Stimulated activated CD8-positive, alpha-beta memory T cell treated with anti-CD3 and anti-CD28 coated beads, Interleukin-12 subunit alpha, Interleukin-12 subunit beta, amount 100 ng/mL, for 24 hours (primary cell): ENCODE measurements at regions not wholly inside any gene's neighbourhood (a gene's known extent, or its start where the extent isn't known, plus 50 kb on each side); places are given as distances from the start of the nearest gene placed in this dataset.

ENCODE experiments used
- DNase-seq: peaks from one replicate; pipeline ENCODE4 v3.0.0-alpha.2; 2020; ENCODE audit errors: extremely low read depth

DNA sequence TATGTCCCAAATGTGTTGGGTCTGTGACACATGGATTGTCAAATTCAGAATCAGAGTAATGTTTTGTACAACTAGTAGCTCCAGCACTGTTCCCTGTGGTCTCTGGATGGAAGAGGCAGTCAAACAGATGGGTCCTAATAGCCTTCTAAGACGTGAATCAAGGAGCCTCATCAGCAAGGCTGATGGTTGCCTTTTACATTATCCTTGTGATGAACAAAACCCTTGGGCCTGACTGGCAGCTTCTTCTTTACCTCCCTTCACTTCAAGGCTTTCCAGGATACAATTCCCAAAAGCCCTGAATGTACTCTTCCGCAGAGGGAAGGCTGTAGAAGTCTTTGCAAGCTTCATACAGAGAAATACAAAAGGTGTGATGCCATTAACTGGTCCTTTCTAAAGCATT is 633.3 kb downstream of the USP25 start:
- no peak for DNase-seq

DNA sequence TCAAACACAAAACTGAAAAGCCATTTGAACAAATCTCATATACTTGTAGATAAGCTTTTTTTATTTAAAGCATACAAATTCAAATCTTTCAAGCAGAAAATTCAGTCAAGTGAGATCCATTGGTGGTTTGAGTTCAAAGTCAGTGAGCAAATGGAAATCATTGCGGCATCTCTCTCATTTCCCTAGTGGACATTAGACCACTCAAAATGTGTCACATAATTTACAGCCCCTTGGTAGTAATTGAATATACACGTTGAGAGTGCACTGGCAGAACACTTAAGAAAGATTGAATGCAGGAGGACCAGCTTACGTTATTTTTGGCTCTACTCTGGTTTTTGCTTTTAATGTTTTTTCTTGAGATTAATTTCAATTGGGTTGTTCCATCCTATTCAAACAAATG is 633.7 kb downstream of the USP25 start:
- no peak for DNase-seq

DNA sequence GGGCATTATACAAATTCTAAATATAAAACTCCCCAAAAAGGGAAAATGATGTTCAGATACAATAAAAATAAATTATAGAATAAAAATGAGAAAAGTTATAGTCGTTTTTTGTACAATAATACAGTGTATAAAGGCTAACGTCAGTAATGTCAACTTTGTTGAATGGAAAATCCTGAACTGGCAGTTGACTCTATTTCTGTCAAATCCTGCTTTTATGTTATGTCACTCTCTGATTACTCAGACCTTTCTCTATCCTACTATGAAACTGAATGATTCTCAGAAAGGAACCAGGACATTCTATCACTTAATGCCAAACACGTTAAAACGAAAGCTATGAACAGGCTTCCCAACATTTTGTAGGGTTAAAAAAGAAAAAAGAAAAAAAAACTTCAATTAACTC is 636.4 kb downstream of the USP25 start:
- DNase-seq = no peak

DNA sequence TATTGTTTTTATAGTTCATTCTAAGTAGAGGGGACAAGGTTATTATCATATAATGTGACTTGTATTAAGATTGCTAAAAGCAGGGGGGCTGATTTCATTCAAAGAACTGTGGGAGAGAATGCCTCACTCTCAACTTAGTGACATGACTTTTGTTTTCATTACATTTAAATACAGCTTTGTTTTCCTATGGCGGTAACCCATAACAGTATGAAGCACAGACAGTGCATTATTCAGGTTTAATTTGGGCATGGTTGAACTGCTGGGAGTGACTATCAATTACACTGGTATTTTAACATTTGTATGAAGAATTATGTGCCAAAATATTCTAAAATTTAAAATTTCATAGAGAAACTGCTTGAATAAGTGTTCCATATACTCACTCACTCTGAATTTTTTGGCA is 637.3 kb downstream of the USP25 start:
- no peak for DNase-seq

DNA sequence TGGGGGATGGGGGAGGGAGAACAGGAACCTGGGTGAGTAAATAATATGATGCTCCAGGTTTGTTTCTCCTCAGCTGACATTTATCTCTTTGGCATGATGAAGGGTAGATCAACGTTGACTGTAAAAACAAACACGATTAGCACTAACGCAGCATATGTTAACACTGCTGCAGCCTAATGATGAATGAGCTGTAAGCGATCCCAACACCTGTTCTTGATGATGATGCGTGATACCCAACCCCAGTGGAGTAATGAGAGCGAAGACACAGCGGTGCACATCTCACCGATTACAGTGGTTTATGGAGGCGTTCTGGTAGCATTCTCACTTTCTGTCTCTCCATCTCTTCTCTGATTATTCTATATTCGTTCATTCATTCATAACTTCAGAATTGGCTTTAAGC is 640.4 kb downstream of the USP25 start:
- no peak for DNase-seq

DNA sequence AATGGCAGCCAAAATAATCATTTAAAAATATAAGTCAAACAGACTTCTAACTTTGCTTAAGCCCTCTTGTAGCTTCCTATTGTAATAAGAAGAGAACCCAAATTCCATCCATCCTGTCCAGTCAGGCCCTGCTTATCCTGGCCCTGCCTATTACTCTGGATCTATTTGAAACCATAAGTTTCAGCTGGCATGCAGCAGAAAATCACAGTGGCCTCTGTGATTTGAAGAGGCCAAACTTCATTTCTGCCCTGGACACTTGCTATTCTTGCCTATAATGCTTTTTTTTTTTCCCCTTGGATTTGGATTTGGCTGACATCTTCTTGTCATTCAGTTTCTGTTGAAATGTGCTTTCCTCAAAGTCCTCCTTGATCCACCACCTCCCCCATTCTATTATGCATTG is 642.8 kb downstream of the USP25 start:
- no peak for DNase-seq

DNA sequence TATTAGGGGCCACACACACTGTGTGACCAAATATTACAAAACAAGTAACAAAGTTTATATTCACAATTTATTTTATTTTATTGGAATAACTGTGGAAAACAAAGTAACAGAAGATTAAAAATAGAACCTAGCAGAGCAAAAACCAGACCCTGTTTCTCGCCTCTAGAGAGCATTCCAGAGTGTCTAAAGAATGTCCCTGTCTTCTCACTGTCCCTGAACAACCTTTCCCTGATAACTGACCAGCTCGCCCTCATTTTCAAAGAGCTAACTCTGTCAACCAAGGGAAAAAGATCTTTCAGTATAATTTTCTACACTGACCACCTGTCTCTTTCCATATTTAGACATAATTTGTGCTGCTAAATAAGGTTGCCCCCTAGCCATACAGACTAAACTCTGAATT is 646.9 kb downstream of the USP25 start:
- no peak for DNase-seq

DNA sequence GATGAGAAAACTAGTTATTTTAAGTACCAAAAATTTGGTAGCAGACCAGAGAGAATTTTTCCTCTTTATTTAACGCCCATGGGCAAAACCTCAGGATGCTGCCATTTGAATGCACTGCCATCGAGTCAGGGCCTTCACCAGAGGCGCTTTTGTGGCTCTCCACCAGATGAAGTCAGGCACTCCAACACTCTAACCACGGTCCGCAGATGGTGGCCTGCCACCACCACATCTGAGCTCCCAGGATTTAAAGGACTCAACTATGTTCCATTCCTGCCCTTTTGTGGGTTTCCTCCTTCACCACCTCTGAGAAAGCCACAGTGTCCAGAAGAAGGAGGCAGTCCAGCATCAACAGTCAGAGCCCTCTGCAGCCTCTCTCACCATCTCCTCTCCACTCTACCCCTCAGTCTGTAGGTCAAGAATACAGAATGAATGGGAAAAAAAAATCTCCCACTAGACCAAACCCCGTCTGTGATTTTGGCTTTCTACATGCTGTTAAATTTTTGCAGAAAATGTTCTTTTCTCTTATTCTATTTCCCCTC is 647.4 kb downstream of the USP25 start:
- DNase-seq = no peak

DNA sequence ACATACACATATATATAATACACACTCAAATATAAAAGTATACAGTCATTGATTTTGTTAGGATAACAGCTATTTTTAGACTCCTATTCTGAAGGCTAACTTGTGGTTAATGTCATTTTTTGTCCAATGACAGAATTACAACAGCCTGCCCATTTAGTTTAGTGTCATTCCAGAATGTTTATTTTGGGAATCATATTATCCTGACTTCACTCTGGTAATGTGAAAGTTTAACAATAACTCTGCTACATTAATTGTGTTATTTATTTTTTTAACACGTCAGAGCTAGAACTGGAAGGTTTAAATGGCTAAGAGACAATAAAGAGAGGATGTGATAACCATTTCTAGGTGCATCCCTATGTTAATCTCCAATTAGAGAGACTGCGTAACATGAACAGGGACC is 648.1 kb downstream of the USP25 start:
- no peak for DNase-seq

DNA sequence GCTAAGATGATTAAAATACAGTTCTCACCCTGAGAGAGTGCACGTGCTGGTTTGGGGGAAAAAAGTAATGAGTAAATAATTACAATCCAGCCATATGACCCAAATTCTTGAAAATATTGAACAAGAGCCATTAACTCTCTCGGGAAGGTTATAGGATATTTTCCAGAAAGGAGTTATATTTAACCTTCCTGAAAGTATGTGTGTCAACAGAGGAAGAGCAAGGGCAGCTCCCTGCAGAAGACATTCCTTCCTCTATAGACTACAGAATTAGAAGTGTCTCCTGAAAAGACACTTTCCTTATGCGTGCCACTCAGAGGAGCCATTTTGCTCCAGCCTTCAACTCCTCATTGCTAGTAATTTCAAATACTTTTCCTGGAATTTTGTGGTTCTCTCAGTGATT is 648.7 kb downstream of the USP25 start:
- no peak for DNase-seq

DNA sequence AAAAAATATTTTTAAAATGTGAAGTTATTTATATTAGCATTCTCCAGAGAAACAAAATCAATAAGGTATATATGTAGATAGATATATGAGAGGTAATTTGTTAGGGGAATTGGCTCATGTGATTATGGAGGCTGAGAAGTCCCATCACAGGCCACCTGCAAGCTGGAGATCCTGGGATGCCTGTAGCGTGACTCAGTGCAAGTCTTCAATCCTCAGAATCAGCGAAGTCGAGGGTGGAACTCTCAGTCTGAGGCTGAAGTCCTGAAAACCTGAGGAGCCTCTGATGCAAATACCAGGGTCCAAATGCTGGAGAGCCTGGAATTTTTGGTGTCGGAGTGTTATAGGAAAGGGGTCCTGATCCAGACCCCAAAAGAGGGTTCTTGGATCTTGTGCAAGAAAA is 658.5 kb downstream of the USP25 start:
- no peak for DNase-seq

DNA sequence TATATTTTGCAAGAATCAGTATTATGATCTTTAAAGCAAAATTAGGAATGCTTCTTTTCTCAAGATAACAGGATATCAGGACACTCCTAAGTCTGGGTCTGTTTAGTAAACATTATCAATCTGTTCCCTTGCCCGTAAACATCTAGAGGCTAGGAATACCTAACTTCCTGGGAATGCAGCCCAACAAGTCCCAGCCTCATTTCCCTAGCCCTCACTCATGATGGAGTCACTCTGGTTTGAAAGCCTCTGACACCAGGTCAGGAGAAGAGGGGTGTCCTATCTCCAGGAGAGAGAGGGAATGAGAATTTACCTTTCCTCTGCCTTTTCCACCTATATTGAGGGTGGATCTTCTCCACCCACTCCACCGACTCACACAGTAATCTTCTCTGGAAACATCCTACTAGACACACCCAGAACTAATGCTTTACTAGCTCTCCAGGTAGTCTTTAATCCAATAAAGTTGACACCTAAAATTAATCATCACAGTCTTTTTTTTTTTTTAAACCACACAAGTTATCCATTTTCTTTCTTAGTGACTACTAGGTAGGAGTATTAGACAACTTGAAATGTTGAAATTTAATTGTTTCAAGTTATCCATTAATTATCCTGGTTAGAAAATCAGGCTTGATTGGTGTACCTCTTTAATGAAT is 659.3 kb downstream of the USP25 start:
- no peak for DNase-seq

DNA sequence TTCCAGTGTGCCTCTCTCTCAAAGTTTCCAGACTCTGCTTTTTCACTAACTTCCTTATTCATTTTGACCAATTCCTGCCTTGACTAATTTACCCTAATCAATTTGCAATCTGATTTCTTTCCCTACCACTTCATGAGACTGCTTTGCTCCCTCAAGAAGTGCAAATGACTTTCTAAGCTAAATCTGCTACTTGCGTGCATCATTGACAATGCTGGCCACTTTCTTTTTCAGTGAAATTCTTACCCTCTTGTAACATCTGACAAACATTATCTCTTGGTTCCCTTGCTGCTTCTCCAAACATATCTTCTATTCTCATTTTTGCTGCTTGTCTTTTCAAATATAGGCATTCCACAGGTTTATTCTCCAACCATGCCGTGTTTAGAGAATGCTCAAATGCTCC is 659.9 kb downstream of the USP25 start:
- DNase-seq = no peak

DNA sequence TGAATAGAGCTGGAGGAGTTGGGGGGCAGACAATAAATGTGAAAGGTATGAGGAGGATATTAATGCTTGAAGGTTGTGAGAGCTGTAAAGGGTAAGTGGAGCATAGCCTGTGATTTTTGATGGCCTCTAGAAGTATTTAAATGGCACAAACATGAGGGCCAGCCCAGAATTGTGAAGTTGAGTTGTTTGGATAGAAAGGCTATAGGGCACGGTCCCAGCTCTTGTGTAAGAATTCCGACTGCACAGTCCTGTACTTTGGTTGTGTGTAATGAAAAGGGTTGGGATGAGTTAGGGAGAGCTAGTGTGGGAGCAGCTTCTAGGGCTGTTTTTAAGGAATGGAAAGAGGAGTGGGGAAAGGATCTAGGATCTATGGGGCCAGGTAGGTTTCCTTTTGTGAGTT is 665.5 kb downstream of the USP25 start:
- no peak for DNase-seq

DNA sequence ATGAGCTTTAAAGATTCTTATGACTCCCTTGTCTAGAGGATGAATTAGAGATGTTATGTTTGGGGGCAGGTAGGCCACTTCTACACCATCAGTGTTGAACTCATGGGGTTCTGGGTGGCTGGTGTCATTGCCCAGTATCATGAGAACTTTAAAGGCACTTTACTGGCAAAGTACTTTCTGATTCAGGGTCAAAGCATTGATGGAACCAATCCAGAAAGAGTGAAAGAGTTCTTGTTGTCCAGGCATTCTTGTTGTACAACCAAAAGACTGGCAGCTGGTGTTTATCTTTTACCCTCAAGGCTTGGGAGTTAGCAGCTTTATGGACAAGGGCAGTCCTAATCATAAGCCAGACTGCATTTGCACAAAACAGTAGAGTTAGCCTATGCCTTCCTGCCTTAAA is 673.0 kb downstream of the USP25 start:
- DNase-seq = no peak

DNA sequence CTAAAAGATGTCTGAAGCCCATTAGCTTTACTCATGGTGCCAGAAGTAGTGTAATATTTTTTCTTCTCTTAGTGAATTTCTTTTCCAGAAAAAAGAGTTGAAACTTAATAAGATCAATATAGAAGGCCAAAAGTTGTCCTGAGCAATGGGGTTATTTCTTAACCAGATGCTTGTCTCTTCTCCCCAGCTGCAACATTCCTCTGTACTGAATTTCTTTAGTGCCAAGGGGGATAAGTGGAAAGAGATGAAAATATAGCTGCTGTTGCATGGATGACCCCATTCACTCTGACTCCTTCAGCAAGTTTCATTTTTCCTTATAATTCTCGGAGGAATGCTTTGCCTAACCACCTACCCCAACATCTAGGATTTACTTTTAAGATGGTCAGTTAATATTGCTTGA is 675.0 kb downstream of the USP25 start:
- DNase-seq = no peak

DNA sequence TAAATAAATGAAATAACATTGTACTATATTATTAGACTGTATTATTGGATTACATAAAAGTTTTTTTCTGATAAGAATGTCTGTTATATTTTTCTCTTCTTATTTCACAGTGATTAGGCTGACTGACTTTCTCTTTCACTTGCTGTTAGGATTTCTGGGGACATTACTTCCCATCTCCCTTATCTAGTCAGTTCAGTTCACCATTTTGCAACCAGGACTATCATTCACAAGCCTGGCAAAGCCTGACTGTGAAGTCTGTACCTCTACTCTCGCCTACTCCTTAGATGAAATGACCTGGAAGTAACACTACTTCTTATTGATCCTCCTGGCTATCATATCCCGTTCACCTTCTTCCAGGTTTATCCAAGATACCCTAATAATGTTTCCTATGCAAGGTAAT is 676.6 kb downstream of the USP25 start:
- DNase-seq = no peak

DNA sequence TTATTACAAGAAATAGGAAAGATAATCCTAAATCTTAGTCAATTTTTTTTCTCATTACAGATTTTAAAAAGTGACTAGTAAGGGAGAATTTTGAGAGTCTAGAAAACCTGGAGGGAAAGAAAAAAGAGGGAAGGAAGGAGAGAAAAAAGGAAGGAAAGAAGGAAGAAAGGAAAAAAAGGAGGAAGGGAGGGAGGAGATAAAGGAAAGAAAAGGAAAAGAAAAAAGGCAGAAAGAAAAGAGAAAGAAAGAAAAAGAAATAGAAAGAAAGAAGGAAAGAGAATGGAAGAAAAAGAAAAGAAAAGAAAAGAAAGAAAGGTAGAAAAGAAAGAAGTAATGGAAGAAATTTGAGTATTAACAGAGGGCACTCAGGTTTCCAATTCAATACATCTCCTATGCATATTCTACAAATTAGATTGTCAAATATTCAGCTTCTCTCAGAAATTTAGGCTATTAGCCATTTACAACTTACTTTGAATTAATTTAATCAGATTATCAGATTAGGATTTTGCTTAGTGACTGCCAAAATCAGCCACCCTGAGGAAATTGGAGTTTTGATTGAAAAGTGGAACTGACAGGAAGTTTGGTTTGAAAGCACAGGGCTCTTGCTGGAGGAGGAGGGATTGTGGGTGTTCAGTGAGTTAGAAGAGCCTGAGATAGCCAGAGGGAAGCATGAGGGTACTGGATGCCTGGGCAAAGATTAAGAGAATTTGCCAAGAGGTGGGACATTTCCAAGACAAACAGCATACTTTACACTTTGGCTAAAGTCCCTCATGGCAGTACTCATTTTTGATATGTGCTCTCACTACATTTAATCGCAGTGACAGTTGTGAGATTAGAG is 677.8 kb downstream of the USP25 start:
- no peak for DNase-seq

DNA sequence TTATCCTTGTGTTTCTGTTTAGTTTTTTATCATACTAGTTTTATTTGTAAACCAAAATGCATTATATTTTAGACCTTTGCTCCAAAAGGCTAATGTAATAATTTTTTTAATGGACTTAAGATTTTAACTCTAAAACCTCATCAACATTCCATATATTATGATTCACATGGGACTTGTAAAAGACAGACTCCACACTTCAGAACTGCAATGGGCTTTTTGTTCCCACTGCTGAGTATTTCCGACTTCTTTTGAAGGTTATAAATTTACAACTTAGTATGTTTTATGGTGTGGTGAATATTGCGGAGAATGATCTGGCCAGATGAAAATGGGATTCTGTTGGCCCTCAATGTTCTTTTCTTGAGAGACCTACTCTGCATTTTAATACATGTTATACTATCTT is 678.5 kb downstream of the USP25 start:
- DNase-seq = no peak

DNA sequence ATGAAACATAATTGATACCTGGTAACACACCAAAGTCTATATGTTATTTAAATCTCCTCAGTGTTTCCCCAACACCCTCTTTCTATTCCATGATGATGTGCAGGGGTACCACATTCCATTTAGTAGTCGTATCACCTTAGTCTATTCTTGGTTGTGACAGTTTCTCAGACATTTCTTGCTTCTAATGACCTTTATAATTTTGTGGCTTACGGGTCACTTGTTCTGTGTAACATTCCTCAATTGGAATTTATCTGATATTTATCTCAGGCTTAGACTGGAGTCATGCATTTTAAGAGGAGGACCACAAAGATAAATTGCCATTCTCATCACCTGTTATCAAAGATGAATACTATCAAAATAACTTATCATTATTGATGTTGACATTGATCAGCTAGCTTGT is 679.6 kb downstream of the USP25 start:
- DNase-seq = no peak

DNA sequence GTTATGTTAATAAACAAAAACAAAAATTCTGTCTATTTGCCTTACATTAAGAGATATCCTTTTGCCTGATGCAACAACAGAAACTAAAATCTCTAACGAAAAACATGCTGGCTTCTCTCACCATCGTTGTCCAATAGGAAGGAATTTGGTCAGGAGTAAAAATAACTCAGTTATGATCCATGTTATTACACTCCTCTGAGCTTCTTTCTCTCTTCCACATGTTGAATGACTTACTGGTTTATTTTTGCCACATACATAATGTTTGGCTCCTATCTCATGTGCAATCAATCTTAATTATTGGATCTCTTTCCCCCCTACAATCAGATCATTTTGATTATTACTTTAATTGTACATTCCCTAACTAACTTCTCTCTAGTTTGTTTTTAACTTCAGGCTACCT is 688.4 kb downstream of the USP25 start:
- DNase-seq = no peak

DNA sequence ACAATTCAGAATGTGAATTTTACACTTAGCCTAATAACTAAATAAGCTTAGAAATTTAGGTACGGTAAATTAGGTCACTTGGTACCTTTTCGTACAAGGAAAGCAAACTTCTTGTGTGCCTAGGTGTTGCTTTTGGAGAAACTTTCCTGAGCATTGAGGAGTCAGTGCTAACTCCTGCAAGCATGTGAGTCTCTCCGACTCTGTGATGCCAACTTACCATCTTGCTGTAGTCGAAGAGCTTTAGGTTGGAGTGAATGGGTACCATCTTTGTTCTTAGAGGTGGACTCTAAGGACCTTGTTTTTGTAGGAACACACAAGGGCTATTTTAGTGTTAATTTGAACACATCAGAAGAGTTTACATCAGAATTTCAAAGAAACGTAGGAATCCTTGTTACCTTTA is 688.9 kb downstream of the USP25 start:
- no peak for DNase-seq

DNA sequence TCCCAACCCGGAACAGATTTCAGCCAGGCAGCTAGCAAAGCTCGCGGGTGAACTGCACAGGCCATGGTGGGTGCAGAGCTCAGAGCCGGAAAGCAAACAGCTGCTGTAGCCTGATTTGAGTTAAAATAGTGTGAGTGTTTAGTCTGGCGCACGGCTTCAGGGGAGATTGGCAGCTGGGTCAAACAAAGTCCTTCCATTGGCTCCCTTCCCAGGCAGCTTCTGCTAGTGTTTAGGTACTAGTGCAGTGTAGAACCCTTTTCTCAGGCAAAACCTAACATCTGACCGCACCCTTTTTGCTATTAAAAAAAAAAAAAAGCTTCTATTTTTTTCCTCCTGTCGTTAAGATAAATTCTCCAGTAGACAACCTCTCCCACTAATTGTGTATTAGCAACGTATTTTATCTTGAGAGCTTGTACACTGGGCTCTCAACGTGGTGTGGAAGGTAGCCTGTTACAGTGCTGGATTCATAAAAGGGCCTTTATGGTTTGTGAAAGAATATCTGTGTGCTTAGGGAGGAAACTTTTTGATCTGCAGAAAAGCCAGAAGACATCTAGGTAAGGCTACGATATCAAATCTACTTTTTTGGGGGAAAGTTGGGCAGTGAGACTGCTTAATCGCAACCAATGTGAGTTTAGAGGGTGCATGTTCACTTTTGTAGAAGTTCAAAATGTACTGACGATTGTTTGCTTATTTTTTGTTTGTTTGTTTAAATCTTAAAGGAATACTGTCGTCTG is 689.6 kb downstream of the USP25 start:
- no peak for DNase-seq
